ENCODE measurements at regions not wholly inside any gene's neighbourhood (a gene's known extent, or its start where the extent isn't known, plus 50 kb on each side); places are given as distances from the start of the nearest gene placed in this dataset.

GRCh38 chr14:76271041-76271755 lies 104.7 kb upstream of the ESRRB start:
- no peak overlapping the region for H3K9ac ChIP-seq (ENCODE audit: control insufficient read depth, extremely low read depth, insufficient read depth, low read length)
- H3K27ac ChIP-seq (ENCODE audit: control insufficient read depth, insufficient read depth, low read length), result no peak overlapping the region
- H3K9me3 ChIP-seq (ENCODE audit: control insufficient read depth, low read depth, low read length), result no peaks in the 10 kb centered on the region
- no peak for DNase-seq (ENCODE audit: low read depth, low spot score)
- H3K4me2 ChIP-seq (ENCODE audit: control insufficient read depth, extremely low read depth, insufficient read depth, low read depth, low read length), result no peak overlapping the region
- no peak overlapping the region for H3K4me3 ChIP-seq (ENCODE audit: control insufficient read depth in 2 of 3, extremely low read depth in 1 of 3, insufficient read depth in 2 of 3, low read depth in 1 of 3, low read length in 3 of 3)
- peaks cover 23% of the 10 kb centered on the region for H3K27me3 ChIP-seq (ENCODE audit: control insufficient read depth, extremely low read depth, insufficient read depth, low read length)
- no peaks in the 10 kb centered on the region for H3K4me1 ChIP-seq (ENCODE audit: control insufficient read depth, extremely low read depth, insufficient read depth, low read length)
- no peaks in the 10 kb centered on the region for H3K36me3 ChIP-seq (ENCODE audit: control insufficient read depth in 2 of 2, extremely low read depth in 1 of 2, insufficient read depth in 2 of 2, low read length in 2 of 2)
- no peaks in the 10 kb centered on the region for H3K79me2 ChIP-seq (ENCODE audit: control insufficient read depth, insufficient read depth, low read length)
- no peaks in the 10 kb centered on the region for H4K20me1 ChIP-seq (ENCODE audit: control insufficient read depth, extremely low read depth, insufficient read depth, low read length)
- H2AFZ ChIP-seq (ENCODE audit: control insufficient read depth, low read length), result no peak overlapping the region
- no peaks in the 10 kb centered on the region for H3K9me1 ChIP-seq (ENCODE audit: control insufficient read depth, extremely low read depth, insufficient read depth, low read length)
- dilution Hi-C loops (cut with MboI; ENCODE audit: extremely low pct_ligation_motif_present, low sequenced_read_pairs), result no loop called here
- no peak for FAIRE-seq
- TF ChIP-seq EZH2 (IDR thresholded peaks at IDR 0.05; ENCODE audit: low read length), result no peak
- TF ChIP-seq CTCF (optimal IDR thresholded peaks at IDR 0.05 in 1 of 3, IDR thresholded peaks at IDR 0.05 in 1 of 3, conservative IDR thresholded peaks at IDR 0.05 in 1 of 3; ENCODE audit: extremely low read depth in 1 of 3, insufficient read depth in 2 of 3, low read length in 3 of 3), result no peak

- Histone ChIP-seq H3K4me2 (ENCODE audit: control insufficient read depth, extremely low read depth, insufficient read depth, low read depth, low read length) (no peak overlapping the region), H3K4me1 (ENCODE audit: control insufficient read depth, extremely low read depth, insufficient read depth, low read length) (no peaks in the 10 kb centered on the region), H3K27ac (ENCODE audit: control insufficient read depth, insufficient read depth, low read length) (no peak overlapping the region), H3K9ac (ENCODE audit: control insufficient read depth, extremely low read depth, insufficient read depth, low read length) (no peak overlapping the region), H3K36me3 (ENCODE audit: control insufficient read depth in 2 of 2, extremely low read depth in 1 of 2, insufficient read depth in 2 of 2, low read length in 2 of 2) (no peaks in the 10 kb centered on the region), H2AFZ (ENCODE audit: control insufficient read depth, low read length) (no peak overlapping the region), H3K9me1 (ENCODE audit: control insufficient read depth, extremely low read depth, insufficient read depth, low read length) (no peaks in the 10 kb centered on the region), H3K4me3 (ENCODE audit: control insufficient read depth in 2 of 3, extremely low read depth in 1 of 3, insufficient read depth in 2 of 3, low read depth in 1 of 3, low read length in 3 of 3) (no peak overlapping the region), H3K79me2 (ENCODE audit: control insufficient read depth, insufficient read depth, low read length) (no peaks in the 10 kb centered on the region), H3K9me3 (ENCODE audit: control insufficient read depth, low read depth, low read length) (no peaks in the 10 kb centered on the region), H3K27me3 (ENCODE audit: control insufficient read depth, extremely low read depth, insufficient read depth, low read length) (peaks cover 23% of the 10 kb centered on the region), H4K20me1 (ENCODE audit: control insufficient read depth, extremely low read depth, insufficient read depth, low read length) (no peaks in the 10 kb centered on the region)
- TF ChIP-seq CTCF (optimal IDR thresholded peaks at IDR 0.05 in 1 of 3, IDR thresholded peaks at IDR 0.05 in 1 of 3, conservative IDR thresholded peaks at IDR 0.05 in 1 of 3; ENCODE audit: extremely low read depth in 1 of 3, insufficient read depth in 2 of 3, low read length in 3 of 3) (no peak), EZH2 (IDR thresholded peaks at IDR 0.05; ENCODE audit: low read length) (no peak)
- no peak for FAIRE-seq
- dilution Hi-C loops (cut with MboI; ENCODE audit: extremely low pct_ligation_motif_present, low sequenced_read_pairs), result no loop called here
- DNase-seq (ENCODE audit: low read depth, low spot score), result no peak
Observed at GRCh38 chr14:76272349-76272748, 103.6 kb upstream of the ESRRB start.

Data from keratinocyte (primary cell).